GM21367 (cell line): ENCODE measurements at regions not wholly inside any gene's neighbourhood (a gene's known extent, or its start where the extent isn't known, plus 50 kb on each side); places are given as distances from the start of the nearest gene placed in this dataset.
"Not testable (repeated sequence)": the region's sequence is repeated elsewhere in the genome, so short reads cannot be mapped to it uniquely, and the experiment has no call there.

ENCODE experiments used
- ATAC-seq: cut with Tn5 transposase; IDR thresholded peaks from one replicate; pipeline ENCODE4 v1.9.1; 2021; ENCODE audit not compliant: unreplicated experiment

- no peak for ATAC-seq
Measured at GRCh38 chr14:28629328-28630004, 137.1 kb upstream of the FOXG1 start.

- no peak for ATAC-seq
Measured at GRCh38 chr14:28630100-28630499, 136.5 kb upstream of the FOXG1 start.

- no peak for ATAC-seq
Measured at GRCh38 chr14:28635387-28635786, 131.2 kb upstream of the FOXG1 start.

GRCh38 chr14:28635816-28636215, 130.8 kb upstream of the FOXG1 start:
- not testable (repeated sequence) for ATAC-seq

GRCh38 chr14:28641189-28641588, 125.4 kb upstream of the FOXG1 start:
- ATAC-seq: not testable (repeated sequence)

- ATAC-seq: no peak
Measured at GRCh38 chr14:28651148-28651547, 115.4 kb upstream of the FOXG1 start.

GRCh38 chr14:28652782-28653181, 113.8 kb upstream of the FOXG1 start:
- no peak for ATAC-seq

GRCh38 chr14:28653521-28653920, 113.1 kb upstream of the FOXG1 start:
- ATAC-seq: no peak

GRCh38 chr14:28656704-28657255, 109.8 kb upstream of the FOXG1 start:
- ATAC-seq: no peak

GRCh38 chr14:28661171-28661772, 105.3 kb upstream of the FOXG1 start:
- ATAC-seq: no peak

- ATAC-seq: no peak
Measured at GRCh38 chr14:28666961-28667360, 99.6 kb upstream of the FOXG1 start.

- no peak for ATAC-seq
Measured at GRCh38 chr14:28671425-28671824, 95.2 kb upstream of the FOXG1 start.

- ATAC-seq: no peak
Measured at GRCh38 chr14:28673056-28673455, 93.5 kb upstream of the FOXG1 start.

GRCh38 chr14:28676479-28676878, 90.1 kb upstream of the FOXG1 start:
- no peak for ATAC-seq

GRCh38 chr14:28677381-28677780, 89.2 kb upstream of the FOXG1 start:
- ATAC-seq: no peak

GRCh38 chr14:28678887-28679286, 87.7 kb upstream of the FOXG1 start:
- ATAC-seq: no peak

GRCh38 chr14:28681681-28682080, 84.9 kb upstream of the FOXG1 start:
- ATAC-seq: no peak

- ATAC-seq: no peak
Measured at GRCh38 chr14:28690029-28690692, 76.4 kb upstream of the FOXG1 start.

- ATAC-seq: no peak
Measured at GRCh38 chr14:28695109-28695508, 71.5 kb upstream of the FOXG1 start.

- no peak for ATAC-seq
Measured at GRCh38 chr14:28701733-28702132, 64.9 kb upstream of the FOXG1 start.

- ATAC-seq: no peak
Measured at GRCh38 chr14:28703482-28703881, 63.1 kb upstream of the FOXG1 start.

- no peak for ATAC-seq
Measured at GRCh38 chr14:28704153-28704552, 62.4 kb upstream of the FOXG1 start.
